Liver (tissue), 3 donors: ENCODE measurements at regions not wholly inside any gene's neighbourhood (a gene's known extent, or its start where the extent isn't known, plus 50 kb on each side); places are given as distances from the start of the nearest gene placed in this dataset.

Experiments
- ATF3 ChIP-seq: IDR thresholded peaks from 2 replicates; pipeline ENCODE4 v1.6.1; 2016; ENCODE audit warnings: antibody characterized with exemption
- CTCF ChIP-seq: fragments of 150-350 bp; IDR thresholded peaks from 2 replicates; pipeline ENCODE4 v1.5.1; 2017; ENCODE audit warnings: improper control_type of control experiment, low read depth, low read length; ENCODE audit not compliant: missing input control
- FOXA2 ChIP-seq: IDR thresholded peaks from 2 replicates; pipeline ENCODE4 v1.6.1; 2016; ENCODE audit warnings: antibody characterized with exemption
- HNF4A ChIP-seq, 2 donors: conservative IDR thresholded peaks; 2 replicates each; pipeline ENCODE4 v1.6.1; 2016; ENCODE audit warnings: antibody characterized with exemption in 2 of 2, mild to moderate bottlenecking in 2 of 2
- HNF4G ChIP-seq: IDR thresholded peaks from 2 replicates; pipeline ENCODE4 v1.6.1; 2016; ENCODE audit warnings: antibody characterized with exemption
- JUND ChIP-seq, 2 donors: IDR thresholded peaks; 2 replicates each; pipeline ENCODE4 v1.6.1; 2016; ENCODE audit warnings: antibody characterized with exemption in 2 of 2
- MAX ChIP-seq: IDR thresholded peaks from 2 replicates; pipeline ENCODE4 v1.6.1; 2016; ENCODE audit warnings: antibody characterized with exemption
- REST ChIP-seq: IDR thresholded peaks from 2 replicates; pipeline ENCODE4 v1.6.1; 2016; ENCODE audit warnings: antibody characterized with exemption, mild to moderate bottlenecking
- SP1 ChIP-seq: IDR thresholded peaks from 2 replicates; pipeline ENCODE4 v1.6.1; 2018; ENCODE audit warnings: antibody characterized with exemption, mild to moderate bottlenecking
- TAF1 ChIP-seq: conservative IDR thresholded peaks from 2 replicates; pipeline ENCODE4 v1.6.1; 2016; ENCODE audit warnings: antibody characterized with exemption, mild to moderate bottlenecking
- YY1 ChIP-seq: IDR thresholded peaks from 2 replicates; pipeline ENCODE4 v1.6.1; 2016; ENCODE audit warnings: antibody characterized with exemption, mild to moderate bottlenecking
- donor health status: healthy.
- donor health status: healthy.

- TF ChIP-seq TAF1 (no peak), CTCF (no peak), SP1 (no peak), HNF4G (no peak), YY1 (no peak), MAX (no peak), REST (no peak), FOXA2 (no peak), HNF4A (conservative IDR thresholded peaks at IDR 0.05) (no peak), JUND (IDR thresholded peaks at IDR 0.05) (no peak), ATF3 (no peak)
Observed at GRCh38 chr7:80063834-80064233, 70.8 kb upstream of the GNAI1 start.
